ENCODE measurements at regions not wholly inside any gene's neighbourhood (a gene's known extent, or its start where the extent isn't known, plus 50 kb on each side); places are given as distances from the start of the nearest gene placed in this dataset.
"Not testable (repeated sequence)": the region's sequence is repeated elsewhere in the genome, so short reads cannot be mapped to it uniquely, and the experiment has no call there.

DNA sequence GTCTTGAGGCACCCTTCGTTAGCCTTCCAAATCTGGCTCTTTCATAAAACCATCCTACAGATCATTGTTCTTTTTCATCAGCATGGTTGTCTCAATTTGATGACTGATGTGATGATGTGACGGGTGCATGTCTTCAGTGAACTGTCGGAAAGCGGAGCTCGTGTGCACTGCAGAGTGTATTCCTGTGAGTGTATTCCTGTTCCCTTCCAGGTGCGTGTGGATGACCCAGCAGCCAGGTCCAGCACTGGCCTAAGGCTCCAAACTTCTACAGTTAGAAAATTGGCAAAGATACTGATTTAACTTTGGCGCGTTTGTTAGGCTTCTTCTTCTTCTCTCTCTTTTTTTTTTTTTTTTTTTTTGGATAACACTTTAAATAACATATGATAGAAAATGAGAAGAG lies 314.8 kb upstream of the SPATA31A3 start:
- DNase-seq (ENCODE audit: low spot score): not testable (repeated sequence)

DNA sequence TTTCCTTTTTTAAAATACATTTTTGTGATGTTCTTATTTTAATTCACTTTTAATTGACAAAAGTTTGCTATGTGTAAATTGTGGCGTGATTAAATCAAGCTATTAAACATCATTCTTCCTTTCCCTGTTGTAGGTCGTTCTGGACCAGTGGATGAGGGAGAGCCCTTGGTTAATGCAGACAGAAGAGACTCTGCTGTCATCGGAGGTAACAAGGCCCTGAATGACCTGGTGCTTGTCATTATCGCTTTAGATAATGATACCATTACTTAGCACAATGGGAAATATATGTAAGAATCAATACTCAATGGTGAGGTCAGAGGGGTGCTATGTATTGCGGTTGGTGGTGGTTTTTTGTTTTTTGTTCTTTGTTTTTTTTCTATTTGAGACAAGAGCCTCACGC lies 296.4 kb upstream of the SPATA31A3 start:
- DNase-seq (ENCODE audit: low spot score): not testable (repeated sequence)

- not testable (repeated sequence) for DNase-seq (ENCODE audit: low spot score)
Measured at GRCh38 chr9:67288117-67288735, 295.9 kb upstream of the SPATA31A3 start.

- not testable (repeated sequence) for DNase-seq (ENCODE audit: low spot score)
Measured at GRCh38 chr9:67284299-67284698, 291.9 kb upstream of the SPATA31A3 start.

GRCh38 chr9:67281574-67281973 lies 289.2 kb upstream of the SPATA31A3 start:
- not testable (repeated sequence) for DNase-seq (ENCODE audit: low spot score)

- DNase-seq (ENCODE audit: low spot score): not testable (repeated sequence)
Measured at GRCh38 chr9:67269692-67270091, 277.3 kb upstream of the SPATA31A3 start.

DNA sequence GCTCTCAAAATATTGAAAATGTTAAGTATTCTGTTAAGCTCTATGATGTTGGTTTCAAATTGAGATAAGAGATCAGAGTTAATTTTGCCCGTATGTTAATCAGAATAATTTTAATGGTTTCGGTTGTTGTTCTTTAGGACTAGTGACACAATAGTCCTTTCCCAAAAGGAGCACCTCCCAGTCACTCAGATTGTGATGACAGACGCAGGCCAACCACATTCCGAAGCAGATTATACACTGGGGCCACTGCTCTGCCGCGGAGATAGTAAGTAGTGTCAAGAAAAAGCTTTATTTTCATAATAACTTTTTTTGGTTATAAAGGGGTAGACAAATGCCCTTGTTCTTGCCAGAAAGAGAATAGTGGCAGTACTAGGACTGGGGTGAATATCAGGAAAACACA lies 265.5 kb upstream of the SPATA31A3 start:
- not testable (repeated sequence) for DNase-seq (ENCODE audit: low spot score)

DNA sequence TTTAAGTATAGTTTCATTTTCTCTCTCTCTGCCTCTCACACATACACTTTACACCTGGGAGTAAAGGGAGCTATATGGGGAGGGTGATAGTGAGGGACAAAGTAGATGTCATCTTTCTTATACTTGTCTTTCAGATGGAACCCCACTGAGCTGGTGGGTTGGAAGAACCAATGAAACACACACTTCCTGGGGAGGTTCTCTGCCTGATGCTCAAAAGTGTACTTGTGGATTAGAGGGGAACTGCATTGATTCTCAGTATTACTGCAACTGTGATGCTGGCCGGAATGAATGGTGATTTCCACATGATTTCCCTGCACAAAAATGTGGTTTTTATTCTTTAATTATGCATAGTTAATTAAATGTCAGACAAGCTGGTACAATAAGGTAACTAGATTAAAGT lies 256.6 kb upstream of the SPATA31A3 start:
- not testable (repeated sequence) for DNase-seq (ENCODE audit: low spot score)

- DNase-seq (ENCODE audit: low spot score): not testable (repeated sequence)
Measured at GRCh38 chr9:67212073-67212472, 219.7 kb upstream of the SPATA31A3 start.

DNA sequence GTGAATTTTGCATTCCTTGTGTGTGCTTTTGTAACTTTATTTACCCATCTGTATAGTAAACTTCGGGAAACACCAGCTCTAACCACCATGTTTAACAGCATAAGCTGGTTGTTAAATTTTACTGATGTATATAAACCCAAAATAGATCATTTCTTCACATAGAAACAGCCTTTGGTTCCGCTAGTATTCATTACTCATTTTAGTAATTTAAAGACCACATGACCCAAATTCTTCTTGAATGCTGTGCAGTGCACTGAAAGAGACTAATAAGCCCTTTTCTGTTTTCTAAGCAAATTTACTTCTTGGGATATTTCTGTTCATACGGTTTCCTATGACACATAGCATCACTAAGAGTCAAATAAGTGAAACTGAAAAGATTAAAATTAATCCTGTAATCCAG lies 218.5 kb upstream of the SPATA31A3 start:
- DNase-seq (ENCODE audit: low spot score): not testable (repeated sequence)

DNA sequence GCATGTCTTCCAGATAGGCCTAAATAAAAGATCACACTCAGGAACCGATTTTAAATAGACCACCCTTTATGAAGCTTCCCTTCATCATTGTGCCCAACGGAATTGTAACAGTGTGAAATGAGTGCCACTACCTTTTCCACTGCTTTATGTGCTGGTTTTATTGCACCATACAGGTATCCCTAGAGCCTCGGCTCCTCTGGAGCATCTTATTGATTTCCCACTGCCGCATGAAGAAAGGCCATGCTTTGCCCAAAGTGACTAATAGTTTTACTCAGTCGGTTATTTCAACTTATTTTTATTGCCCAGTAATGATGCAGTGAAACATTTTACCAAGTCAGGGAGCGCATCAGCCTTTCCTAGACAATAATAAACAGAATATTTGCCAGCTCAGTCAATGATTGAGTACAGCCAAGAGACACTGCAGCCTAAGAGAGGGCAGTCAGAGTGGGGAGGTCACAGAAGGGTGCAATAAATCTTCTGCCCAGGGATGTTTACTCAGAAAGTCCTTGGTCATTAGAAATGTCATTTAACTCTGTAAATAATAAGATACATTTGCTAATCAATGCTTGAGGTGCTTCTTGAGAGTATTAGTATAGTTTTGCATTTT lies 216.6 kb upstream of the SPATA31A3 start:
- DNase-seq (ENCODE audit: low spot score): not testable (repeated sequence)

DNA sequence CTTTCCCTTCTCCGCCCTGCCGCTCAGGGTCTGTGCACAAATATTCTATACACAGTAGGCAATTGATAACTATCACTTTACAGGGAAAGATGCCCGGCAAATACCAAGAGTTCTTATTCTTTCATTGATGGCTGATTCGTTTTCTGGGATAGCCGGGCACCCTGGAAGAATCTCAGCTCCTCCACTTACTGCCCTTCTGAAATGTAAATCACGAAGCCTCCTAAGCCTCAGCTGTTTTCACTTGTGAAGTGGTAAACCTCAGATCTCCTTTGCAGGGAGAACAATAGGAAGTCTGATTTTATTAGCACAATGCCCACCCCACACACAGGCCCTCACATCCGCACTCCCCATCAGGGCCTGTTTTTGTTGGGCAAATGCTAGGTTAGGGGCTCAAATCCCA lies 203.8 kb upstream of the SPATA31A3 start:
- not testable (repeated sequence) for DNase-seq (ENCODE audit: low spot score)

DNA sequence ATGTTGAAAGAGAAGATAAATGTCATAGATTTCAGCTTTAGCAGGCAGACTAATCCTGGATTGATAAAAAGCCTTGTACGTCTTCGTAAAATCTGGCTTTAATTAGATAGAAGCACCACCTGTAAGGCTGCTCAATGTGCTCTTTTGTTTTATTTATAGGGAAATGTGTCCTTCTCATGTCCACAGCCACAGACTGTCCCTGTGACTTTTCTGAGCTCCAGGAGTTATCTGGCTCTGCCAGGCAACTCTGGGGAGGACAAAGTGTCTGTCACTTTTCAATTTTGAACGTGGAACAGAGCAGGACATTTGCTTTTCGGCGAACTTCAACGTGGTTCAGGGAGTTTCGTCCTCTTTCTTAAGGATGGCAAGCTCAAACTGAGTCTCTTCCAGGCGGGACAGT lies 203.0 kb upstream of the SPATA31A3 start:
- not testable (repeated sequence) for DNase-seq (ENCODE audit: low spot score)

GRCh38 chr9:67179185-67179584 lies 186.8 kb upstream of the SPATA31A3 start:
- DNase-seq (ENCODE audit: low spot score): not testable (repeated sequence)

DNA sequence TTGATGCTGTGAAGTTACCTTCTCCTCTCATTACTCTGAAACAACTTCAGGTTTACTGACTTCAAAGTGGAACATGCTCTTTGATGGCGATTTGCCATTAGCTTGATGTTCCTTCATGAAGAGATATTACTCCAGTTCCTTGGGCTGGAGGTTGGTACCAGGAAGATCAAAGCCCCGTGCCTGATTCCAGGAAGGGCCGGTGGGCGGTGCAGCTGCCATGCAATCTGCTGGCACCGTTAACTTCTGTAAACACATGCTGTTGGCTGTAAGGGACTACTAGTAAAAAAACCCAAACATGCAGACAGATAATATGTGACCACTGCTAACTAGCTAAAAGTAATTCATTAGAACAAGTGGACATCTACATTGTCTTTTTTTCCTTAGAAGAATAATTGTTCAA lies 182.8 kb upstream of the SPATA31A3 start:
- DNase-seq (ENCODE audit: low spot score): not testable (repeated sequence)

- not testable (repeated sequence) for DNase-seq (ENCODE audit: low spot score)
Measured at GRCh38 chr9:67171721-67172120, 179.4 kb upstream of the SPATA31A3 start.

GRCh38 chr9:67168530-67169157 lies 176.3 kb upstream of the SPATA31A3 start:
- not testable (repeated sequence) for DNase-seq (ENCODE audit: low spot score)

GRCh38 chr9:67166335-67166734 lies 174.0 kb upstream of the SPATA31A3 start:
- not testable (repeated sequence) for DNase-seq (ENCODE audit: low spot score)

- DNase-seq (ENCODE audit: low spot score): not testable (repeated sequence)
Measured at GRCh38 chr9:67162827-67163226, 170.5 kb upstream of the SPATA31A3 start.

DNA sequence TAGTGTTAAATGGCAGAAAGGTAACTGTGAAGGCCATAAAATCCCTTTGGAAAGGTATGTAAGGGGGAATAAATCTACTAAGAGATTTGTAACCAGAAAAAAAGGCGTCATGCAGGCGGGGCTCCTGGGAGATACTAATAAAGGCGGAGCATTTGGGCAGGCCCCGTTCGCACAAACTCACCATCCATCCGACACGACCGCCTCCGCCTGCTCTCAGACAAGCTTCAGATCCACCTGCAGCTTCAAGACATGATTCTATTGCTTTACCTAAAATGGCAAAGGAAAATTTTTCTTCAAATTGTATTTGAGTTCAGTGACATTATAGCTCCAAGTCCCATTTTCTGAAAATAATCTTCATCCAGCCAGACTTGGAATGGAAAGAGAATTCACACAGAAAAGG lies 162.9 kb upstream of the SPATA31A3 start:
- DNase-seq (ENCODE audit: low spot score): not testable (repeated sequence)

DNA sequence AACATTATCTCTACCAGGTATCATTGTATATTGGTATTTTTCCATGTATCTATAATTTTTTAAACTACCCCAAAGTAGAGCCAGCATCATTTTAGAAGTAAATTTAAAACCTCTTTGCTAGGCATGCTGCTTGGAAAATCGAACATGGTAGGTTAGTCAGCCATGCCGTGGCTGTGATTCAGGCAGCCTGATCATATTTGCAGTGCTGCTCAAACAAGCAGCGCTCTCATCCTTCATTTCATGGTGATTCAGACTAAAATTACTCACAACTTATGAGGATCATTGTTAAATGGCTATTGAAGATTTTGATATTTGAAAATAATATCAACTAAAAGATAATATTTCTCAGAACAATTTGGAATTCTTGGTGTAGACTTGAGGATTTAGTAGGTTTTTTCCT lies 161.2 kb upstream of the SPATA31A3 start:
- not testable (repeated sequence) for DNase-seq (ENCODE audit: low spot score)

DNA sequence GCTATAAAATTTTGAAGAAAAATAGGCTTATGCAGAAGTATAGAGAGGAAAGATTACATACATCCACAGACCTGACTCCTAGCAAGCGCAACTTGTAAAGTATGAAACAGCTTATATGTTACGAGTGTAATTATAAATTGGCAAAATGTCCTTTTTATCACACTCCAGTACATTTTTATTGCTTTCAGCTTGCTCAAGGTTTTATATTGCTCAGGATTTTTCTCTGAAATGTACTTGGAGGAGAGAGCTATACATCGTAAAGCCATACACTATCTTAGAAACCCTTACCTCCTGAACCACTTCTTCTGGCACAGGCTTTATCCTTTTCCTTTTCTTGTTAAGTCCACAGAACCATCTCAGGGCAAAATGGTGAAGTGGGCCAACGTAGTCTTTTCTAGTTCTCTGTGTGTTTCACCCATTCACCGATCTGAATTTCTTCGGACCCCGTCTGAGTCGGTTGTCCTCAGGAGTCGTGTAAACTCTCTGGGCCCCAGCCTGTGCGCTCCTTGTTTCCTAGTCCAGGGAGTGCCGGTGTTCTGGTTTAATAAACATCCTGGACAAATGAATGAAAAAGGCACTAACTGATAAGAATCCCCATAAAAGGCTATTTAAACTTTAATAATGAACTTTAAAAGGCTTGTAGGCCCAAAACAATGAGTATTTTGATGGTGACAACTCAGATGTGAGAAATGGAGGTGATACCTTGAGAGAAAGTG lies 150.2 kb upstream of the SPATA31A3 start:
- not testable (repeated sequence) for DNase-seq (ENCODE audit: low spot score)

GRCh38 chr9:67136376-67136775 lies 144.0 kb upstream of the SPATA31A3 start:
- DNase-seq (ENCODE audit: low spot score): not testable (repeated sequence)
